GM12874 (cell line): ENCODE measurements at regions not wholly inside any gene's neighbourhood (a gene's known extent, or its start where the extent isn't known, plus 50 kb on each side); places are given as distances from the start of the nearest gene placed in this dataset.

Source experiments
- TF ChIP-seq, protein P1 (sequence below): IDR thresholded peaks from 2 replicates; pipeline ENCODE4 v1.5.1; 2011; ENCODE audit warnings: low read depth, mild to moderate bottlenecking, control low read depth, low read length, moderate library complexity; ENCODE audit not compliant: insufficient read depth

GRCh38 chr17:5813357-5813756, 229.0 kb upstream of the NLRP1 start:
- TF ChIP-seq, protein P1, sequence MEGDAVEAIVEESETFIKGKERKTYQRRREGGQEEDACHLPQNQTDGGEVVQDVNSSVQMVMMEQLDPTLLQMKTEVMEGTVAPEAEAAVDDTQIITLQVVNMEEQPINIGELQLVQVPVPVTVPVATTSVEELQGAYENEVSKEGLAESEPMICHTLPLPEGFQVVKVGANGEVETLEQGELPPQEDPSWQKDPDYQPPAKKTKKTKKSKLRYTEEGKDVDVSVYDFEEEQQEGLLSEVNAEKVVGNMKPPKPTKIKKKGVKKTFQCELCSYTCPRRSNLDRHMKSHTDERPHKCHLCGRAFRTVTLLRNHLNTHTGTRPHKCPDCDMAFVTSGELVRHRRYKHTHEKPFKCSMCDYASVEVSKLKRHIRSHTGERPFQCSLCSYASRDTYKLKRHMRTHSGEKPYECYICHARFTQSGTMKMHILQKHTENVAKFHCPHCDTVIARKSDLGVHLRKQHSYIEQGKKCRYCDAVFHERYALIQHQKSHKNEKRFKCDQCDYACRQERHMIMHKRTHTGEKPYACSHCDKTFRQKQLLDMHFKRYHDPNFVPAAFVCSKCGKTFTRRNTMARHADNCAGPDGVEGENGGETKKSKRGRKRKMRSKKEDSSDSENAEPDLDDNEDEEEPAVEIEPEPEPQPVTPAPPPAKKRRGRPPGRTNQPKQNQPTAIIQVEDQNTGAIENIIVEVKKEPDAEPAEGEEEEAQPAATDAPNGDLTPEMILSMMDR = no peak

DNA sequence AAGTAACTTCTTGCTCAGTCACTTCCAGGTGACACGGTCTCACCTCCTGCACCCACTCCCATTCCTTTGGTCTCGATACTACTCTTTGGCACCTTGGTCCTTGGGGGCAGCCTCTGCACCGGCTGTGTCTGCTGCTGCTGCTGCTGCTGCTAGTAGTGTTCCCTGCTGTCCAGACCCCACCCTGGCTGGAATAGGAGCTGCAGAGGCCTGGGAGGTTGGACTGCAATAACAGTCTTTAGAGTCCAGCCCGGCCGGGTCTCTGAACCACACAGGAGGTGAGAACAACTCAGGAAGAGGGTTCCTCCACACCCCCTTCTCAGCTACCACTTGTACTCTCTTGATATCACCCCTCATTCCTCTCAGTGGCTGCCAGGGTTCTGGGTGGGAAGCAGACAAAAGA, 231.1 kb upstream of the NLRP1 start:
- TF ChIP-seq, protein P1 = no peak

GRCh38 chr17:5816491-5817070, 232.3 kb upstream of the NLRP1 start:
- TF ChIP-seq, protein P1 = no peak

- TF ChIP-seq, protein P1 = no peak
These were observed 233.4 kb upstream of the NLRP1 start for GRCh38 chr17:5817475-5818395.

DNA sequence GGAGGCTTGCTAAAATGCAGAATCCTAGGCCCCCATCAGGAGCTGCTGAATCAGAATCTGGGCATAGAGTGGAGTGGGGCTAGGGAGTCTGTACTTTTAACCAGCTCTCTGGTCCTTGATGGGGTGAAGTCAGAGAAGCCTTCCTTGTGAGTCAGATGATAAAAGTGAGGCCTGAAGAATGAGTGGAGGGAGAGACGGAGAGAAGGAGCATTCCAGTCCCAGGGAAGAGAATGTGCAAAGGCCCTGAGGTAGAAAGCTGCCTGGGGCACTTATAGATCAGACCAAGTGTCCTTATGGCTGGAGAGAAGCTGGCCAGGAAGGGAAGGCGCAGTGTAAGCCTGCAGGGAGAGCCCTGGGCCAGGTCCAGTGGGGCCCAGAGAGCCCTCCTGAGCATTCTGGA, 235.1 kb upstream of the NLRP1 start:
- TF ChIP-seq, protein P1 = no peak

GRCh38 chr17:5819921-5820685, 235.8 kb upstream of the NLRP1 start:
- TF ChIP-seq, protein P1 = no peak

- TF ChIP-seq, protein P1 = no peak
These were observed 236.6 kb upstream of the NLRP1 start for GRCh38 chr17:5820721-5821456.
